Activated B cell treated with CpG ODN at 0.5 μM for 24 hours (primary cell): ENCODE measurements at regions not wholly inside any gene's neighbourhood (a gene's known extent, or its start where the extent isn't known, plus 50 kb on each side); places are given as distances from the start of the nearest gene placed in this dataset.
"Not testable (repeated sequence)": the region's sequence is repeated elsewhere in the genome, so short reads cannot be mapped to it uniquely, and the experiment has no call there.

Experiments used
- ATAC-seq: fragments of 200-7000 bp; cut with Tn5 transposase; one replicate; pipeline ENCODE4 v1.10.0; 2021; ENCODE audit warnings: low read depth, mild to moderate bottlenecking, moderate library complexity
- CTCF ChIA-PET: fragments of 350-600 bp; sonication (Branson Sonifier 250); formaldehyde crosslinking; loops from one replicate; lab custom pipeline; 2021; ENCODE audit warnings: antibody characterized with exemption; lab: Charles Lee
- POLR2A ChIA-PET: fragments of 350-600 bp; sonication (Branson Sonifier 250); formaldehyde crosslinking; loops from one replicate; lab custom pipeline; 2021; ENCODE audit warnings: antibody characterized with exemption; lab: Charles Lee
- DNase-seq: peaks from one replicate; pipeline ENCODE4 v3.0.0; 2022
- H3K27ac Mint-ChIP-seq: one replicate; pipeline ENCODE4 v1.8.0; 2020; ENCODE audit warnings: mixed read lengths
- H3K27me3 Mint-ChIP-seq: one replicate; pipeline ENCODE4 v1.8.0; 2021; ENCODE audit warnings: mixed read lengths
- H3K36me3 Mint-ChIP-seq: one replicate; pipeline ENCODE4 v1.8.0; 2021; ENCODE audit warnings: low read depth, mixed read lengths
- H3K4me1 Mint-ChIP-seq: one replicate; pipeline ENCODE4 v1.8.0; 2021; ENCODE audit warnings: mixed read lengths
- H3K4me3 Mint-ChIP-seq: one replicate; pipeline ENCODE4 v1.8.0; 2020; ENCODE audit warnings: mild to moderate bottlenecking, mixed read lengths
- H3K9me3 Mint-ChIP-seq: one replicate; pipeline ENCODE4 v1.8.0; 2020; ENCODE audit warnings: mixed read lengths
- CTCF ChIP-seq: fragments of 200-600 bp; IDR thresholded peaks from one replicate; pipeline ENCODE4 v1.8.0; 2022; ENCODE audit warnings: antibody characterized with exemption, mild to moderate bottlenecking
- intact Hi-C: fragments of 100-400 bp; cut with micrococcal nuclease; formaldehyde crosslinking; loops from one replicate; pipeline ENCODE4 v1.15.1; 2024

- Mint-ChIP-seq H3K4me1 (no peaks in the 10 kb centered on the region), H3K36me3 (no peaks in the 10 kb centered on the region), H3K27ac (no peak overlapping the region), H3K27me3 (no peaks in the 10 kb centered on the region), H3K4me3 (no peak overlapping the region), H3K9me3 (no peaks in the 10 kb centered on the region)
- ATAC-seq (no peak), DNase-seq (no peak)
- intact Hi-C loops = no loop called here
- TF ChIP-seq CTCF = no peak
- ChIA-PET CTCF (no interaction called here), POLR2A (no interaction called here)
Measured at GRCh38 chr6:133787122-133787521, 101.8 kb upstream of the TCF21 start.

GRCh38 chr6:133787859-133788505 is 100.9 kb upstream of the TCF21 start:
- intact Hi-C loops = no loop called here
- H3K27ac Mint-ChIP-seq = no peak overlapping the region
- H3K4me3 Mint-ChIP-seq = no peak overlapping the region
- ChIA-PET POLR2A (no interaction called here), CTCF (no interaction called here)
- no peaks in the 10 kb centered on the region for H3K36me3 Mint-ChIP-seq
- no peak for TF ChIP-seq CTCF
- no peaks in the 10 kb centered on the region for H3K27me3 Mint-ChIP-seq
- DNase-seq (no peak), ATAC-seq (no peak)
- H3K9me3 Mint-ChIP-seq = peaks cover under 1% of the 10 kb centered on the region
- H3K4me1 Mint-ChIP-seq = no peaks in the 10 kb centered on the region

- POLR2A ChIA-PET = no interaction called here
- Mint-ChIP-seq H3K36me3 (no peaks in the 10 kb centered on the region), H3K27ac (no peak overlapping the region), H3K4me3 (no peak overlapping the region), H3K27me3 (no peaks in the 10 kb centered on the region), H3K4me1 (no peaks in the 10 kb centered on the region), H3K9me3 (peaks cover 5% of the 10 kb centered on the region)
- TF ChIP-seq CTCF = no peak
- ATAC-seq (no peak), DNase-seq (no peak)
- intact Hi-C loops = no loop called here
- CTCF ChIA-PET = no interaction called here
Measured at GRCh38 chr6:133788556-133788955, 100.4 kb upstream of the TCF21 start.

- POLR2A ChIA-PET, H3K9me3 Mint-ChIP-seq, H3K27me3 Mint-ChIP-seq, DNase-seq, H3K4me1 Mint-ChIP-seq, CTCF ChIA-PET, H3K27ac Mint-ChIP-seq, intact Hi-C loops, H3K36me3 Mint-ChIP-seq, H3K4me3 Mint-ChIP-seq, ATAC-seq: not testable (repeated sequence)
Measured at GRCh38 chr6:133789449-133789848, 99.5 kb upstream of the TCF21 start.

- DNase-seq, H3K27me3 Mint-ChIP-seq, CTCF ChIA-PET, H3K4me1 Mint-ChIP-seq, intact Hi-C loops, H3K9me3 Mint-ChIP-seq, H3K4me3 Mint-ChIP-seq, H3K36me3 Mint-ChIP-seq, ATAC-seq, POLR2A ChIA-PET, H3K27ac Mint-ChIP-seq: not testable (repeated sequence)
Measured at GRCh38 chr6:133790756-133791155, 98.2 kb upstream of the TCF21 start.

- H3K27me3 Mint-ChIP-seq, H3K4me3 Mint-ChIP-seq, H3K36me3 Mint-ChIP-seq, ATAC-seq, intact Hi-C loops, H3K27ac Mint-ChIP-seq, H3K4me1 Mint-ChIP-seq, CTCF ChIA-PET, POLR2A ChIA-PET, DNase-seq: not testable (repeated sequence)
- H3K9me3 Mint-ChIP-seq = peaks cover 13% of the 10 kb centered on the region
Measured at GRCh38 chr6:133795051-133795450, 93.9 kb upstream of the TCF21 start.

GRCh38 chr6:133796235-133796634 is 92.7 kb upstream of the TCF21 start:
- CTCF ChIA-PET = no interaction called here
- intact Hi-C loops = no loop called here
- no peak overlapping the region for H3K4me3 Mint-ChIP-seq
- H3K36me3 Mint-ChIP-seq = no peaks in the 10 kb centered on the region
- POLR2A ChIA-PET = no interaction called here
- no peak overlapping the region for H3K27ac Mint-ChIP-seq
- DNase-seq = no peak
- H3K27me3 Mint-ChIP-seq = peaks cover 3% of the 10 kb centered on the region
- ATAC-seq = no peak
- H3K4me1 Mint-ChIP-seq = no peaks in the 10 kb centered on the region
- H3K9me3 Mint-ChIP-seq = peaks cover 13% of the 10 kb centered on the region
- no peak for TF ChIP-seq CTCF
